IMR-90 (cell line): ENCODE measurements at regions not wholly inside any gene's neighbourhood (a gene's known extent, or its start where the extent isn't known, plus 50 kb on each side); places are given as distances from the start of the nearest gene placed in this dataset.

Experiments
- BHLHE40 ChIP-seq: fragments of 150-350 bp; IDR thresholded peaks from 2 replicates; pipeline ENCODE4 v1.6.1; 2016; ENCODE audit warnings: mild to moderate bottlenecking, low read depth, low read length
- CEBPB ChIP-seq: IDR thresholded peaks from 2 replicates; pipeline ENCODE4 v1.6.1; 2012; ENCODE audit warnings: low read depth, low read length, improper control_type of control experiment
- ELK1 ChIP-seq: fragments of 150-350 bp; IDR thresholded peaks from 2 replicates; pipeline ENCODE4 v1.6.1; 2016; ENCODE audit warnings: low read depth, mild to moderate bottlenecking, low read length, moderate library complexity, borderline replicate concordance
- FOS ChIP-seq: fragments of 150-350 bp; IDR thresholded peaks from 2 replicates; pipeline ENCODE4 v1.6.1; 2016; ENCODE audit warnings: low read depth, low read length
- MXI1 ChIP-seq: IDR thresholded peaks from 2 replicates; pipeline ENCODE4 v1.6.1; 2012; ENCODE audit warnings: low read depth, mild to moderate bottlenecking, low read length, moderate library complexity, borderline replicate concordance
- POLR2A ChIP-seq: IDR thresholded peaks from 2 replicates; pipeline ENCODE4 v1.6.1; 2012; ENCODE audit warnings: mild to moderate bottlenecking, low read depth, low read length
- RAD21 ChIP-seq: IDR thresholded peaks from 2 replicates; pipeline ENCODE4 v1.6.1; 2012; ENCODE audit warnings: low read length, improper control_type of control experiment
- RCOR1 ChIP-seq: IDR thresholded peaks from 2 replicates; pipeline ENCODE4 v1.6.1; 2012; ENCODE audit warnings: mild to moderate bottlenecking, low read length, improper control_type of control experiment; ENCODE audit not compliant: insufficient replicate concordance
- SMC3 ChIP-seq: fragments of 150-350 bp; IDR thresholded peaks from 2 replicates; pipeline ENCODE4 v1.6.1; 2016; ENCODE audit warnings: low read depth, mild to moderate bottlenecking, antibody characterized with exemption, low read length, moderate library complexity
- TF ChIP-seq, protein P1 (sequence below): conservative IDR thresholded peaks from 2 replicates; pipeline ENCODE4 v1.5.1; 2012; ENCODE audit warnings: mild to moderate bottlenecking, low read depth, low read length, improper control_type of control experiment
- TF ChIP-seq, protein P2 (sequence below): fragments of 150-350 bp; IDR thresholded peaks from 2 replicates; pipeline ENCODE4 v1.6.1; 2017; ENCODE audit warnings: mild to moderate bottlenecking, antibody characterized with exemption, low read length, low read depth

GRCh38 chr10:22792161-22792560 lies 77.8 kb upstream of the PIP4K2A start:
- TF ChIP-seq, protein P1, sequence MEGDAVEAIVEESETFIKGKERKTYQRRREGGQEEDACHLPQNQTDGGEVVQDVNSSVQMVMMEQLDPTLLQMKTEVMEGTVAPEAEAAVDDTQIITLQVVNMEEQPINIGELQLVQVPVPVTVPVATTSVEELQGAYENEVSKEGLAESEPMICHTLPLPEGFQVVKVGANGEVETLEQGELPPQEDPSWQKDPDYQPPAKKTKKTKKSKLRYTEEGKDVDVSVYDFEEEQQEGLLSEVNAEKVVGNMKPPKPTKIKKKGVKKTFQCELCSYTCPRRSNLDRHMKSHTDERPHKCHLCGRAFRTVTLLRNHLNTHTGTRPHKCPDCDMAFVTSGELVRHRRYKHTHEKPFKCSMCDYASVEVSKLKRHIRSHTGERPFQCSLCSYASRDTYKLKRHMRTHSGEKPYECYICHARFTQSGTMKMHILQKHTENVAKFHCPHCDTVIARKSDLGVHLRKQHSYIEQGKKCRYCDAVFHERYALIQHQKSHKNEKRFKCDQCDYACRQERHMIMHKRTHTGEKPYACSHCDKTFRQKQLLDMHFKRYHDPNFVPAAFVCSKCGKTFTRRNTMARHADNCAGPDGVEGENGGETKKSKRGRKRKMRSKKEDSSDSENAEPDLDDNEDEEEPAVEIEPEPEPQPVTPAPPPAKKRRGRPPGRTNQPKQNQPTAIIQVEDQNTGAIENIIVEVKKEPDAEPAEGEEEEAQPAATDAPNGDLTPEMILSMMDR, result no peak
- TF ChIP-seq POLR2A (no peak), CEBPB (no peak), SMC3 (no peak), RCOR1 (no peak), MXI1 (no peak), RAD21 (no peak), FOS (no peak), BHLHE40 (no peak), ELK1 (no peak)
- TF ChIP-seq, protein P2, sequence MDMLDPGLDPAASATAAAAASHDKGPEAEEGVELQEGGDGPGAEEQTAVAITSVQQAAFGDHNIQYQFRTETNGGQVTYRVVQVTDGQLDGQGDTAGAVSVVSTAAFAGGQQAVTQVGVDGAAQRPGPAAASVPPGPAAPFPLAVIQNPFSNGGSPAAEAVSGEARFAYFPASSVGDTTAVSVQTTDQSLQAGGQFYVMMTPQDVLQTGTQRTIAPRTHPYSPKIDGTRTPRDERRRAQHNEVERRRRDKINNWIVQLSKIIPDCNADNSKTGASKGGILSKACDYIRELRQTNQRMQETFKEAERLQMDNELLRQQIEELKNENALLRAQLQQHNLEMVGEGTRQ, result no peak
